ENCODE measurements at regions not wholly inside any gene's neighbourhood (a gene's known extent, or its start where the extent isn't known, plus 50 kb on each side); places are given as distances from the start of the nearest gene placed in this dataset.

GRCh38 chr6:90411292-90411781 lies 114.7 kb upstream of the BACH2 start:
- DNase-seq = no peak
- intact Hi-C loops (cut with DNase I) = no loop called here

GRCh38 chr6:90409700-90410099 lies 113.1 kb upstream of the BACH2 start:
- intact Hi-C loops (cut with DNase I) = no loop called here
- no peak for DNase-seq

GRCh38 chr6:90406957-90407356 lies 110.3 kb upstream of the BACH2 start:
- intact Hi-C loops (cut with DNase I) = no loop called here
- no peak for DNase-seq

GRCh38 chr6:90406142-90406794 lies 109.6 kb upstream of the BACH2 start:
- no peak for DNase-seq
- intact Hi-C loops (cut with DNase I) = no loop called here

GRCh38 chr6:90403489-90404381 lies 107.1 kb upstream of the BACH2 start:
- intact Hi-C loops (cut with DNase I) = no loop called here
- peak in 2 of 42 donors; percentile 9 to 12 for DNase-seq

- intact Hi-C loops (cut with DNase I) = no loop called here
Observed at GRCh38 chr6:90402831-90403192, 106.2 kb upstream of the BACH2 start.

GRCh38 chr6:90401933-90402830 lies 105.5 kb upstream of the BACH2 start:
- DNase-seq = no peak
- intact Hi-C loops (cut with DNase I) = no loop called here

More at GRCh38 chr6:90402831-90403192, 106.2 kb upstream of the BACH2 start:
- no peak for DNase-seq

GRCh38 chr6:90399970-90400369 lies 103.3 kb upstream of the BACH2 start:
- DNase-seq = no peak
- intact Hi-C loops (cut with DNase I) = loop anchor here (10.0 kb wide), 1 partner anchor 425 kb away; no protein-coding TSS in a partner anchor

GRCh38 chr6:90397929-90398674 lies 101.5 kb upstream of the BACH2 start:
- no peak for DNase-seq
- intact Hi-C loops (cut with DNase I) = loop anchor here (10.0 kb wide), 1 partner anchor 423 kb away; no protein-coding TSS in a partner anchor

- intact Hi-C loops (cut with DNase I) = loop anchor here (10.0 kb wide), 1 partner anchor 422 kb away; no protein-coding TSS in a partner anchor
- DNase-seq = no peak
Observed at GRCh38 chr6:90397047-90397446, 100.4 kb upstream of the BACH2 start.

- intact Hi-C loops (cut with DNase I) = loop anchor here (10.0 kb wide), 1 partner anchor 419 kb away; no protein-coding TSS in a partner anchor
- peak in 41 of 42 donors; percentile 19 to 86 (median 62) for DNase-seq
Observed at GRCh38 chr6:90393232-90393884, 96.7 kb upstream of the BACH2 start.

- intact Hi-C loops (cut with DNase I) = loop anchor here (10.0 kb wide), 1 partner anchor 416 kb away; no protein-coding TSS in a partner anchor
Observed at GRCh38 chr6:90390379-90390778, 93.7 kb upstream of the BACH2 start.

GRCh38 chr6:90388395-90388794 lies 91.8 kb upstream of the BACH2 start:
- DNase-seq = peak in 5 of 42 donors; percentile 14 to 49 (median 41)
- intact Hi-C loops (cut with DNase I) = no loop called here

More at GRCh38 chr6:90390379-90390778, 93.7 kb upstream of the BACH2 start:
- DNase-seq = no peak

- no peak for DNase-seq
- intact Hi-C loops (cut with DNase I) = no loop called here
Observed at GRCh38 chr6:90387826-90388225, 91.2 kb upstream of the BACH2 start.

- intact Hi-C loops (cut with DNase I) = no loop called here
- no peak for DNase-seq
Observed at GRCh38 chr6:90387383-90387775, 90.7 kb upstream of the BACH2 start.

- intact Hi-C loops (cut with DNase I) = no loop called here
- peak in 7 of 42 donors; percentile 10 to 51 (median 28) for DNase-seq
Observed at GRCh38 chr6:90386399-90387382, 90.0 kb upstream of the BACH2 start.

Measured in head of caudate nucleus (tissue), 42 donors.